ENCODE measurements at regions not wholly inside any gene's neighbourhood (a gene's known extent, or its start where the extent isn't known, plus 50 kb on each side); places are given as distances from the start of the nearest gene placed in this dataset.
A peak's percentile ranks its signal among the peaks of the same experiment; 100 is the strongest.
"Not testable (repeated sequence)": the region's sequence is repeated elsewhere in the genome, so short reads cannot be mapped to it uniquely, and the experiment has no call there.

DNA sequence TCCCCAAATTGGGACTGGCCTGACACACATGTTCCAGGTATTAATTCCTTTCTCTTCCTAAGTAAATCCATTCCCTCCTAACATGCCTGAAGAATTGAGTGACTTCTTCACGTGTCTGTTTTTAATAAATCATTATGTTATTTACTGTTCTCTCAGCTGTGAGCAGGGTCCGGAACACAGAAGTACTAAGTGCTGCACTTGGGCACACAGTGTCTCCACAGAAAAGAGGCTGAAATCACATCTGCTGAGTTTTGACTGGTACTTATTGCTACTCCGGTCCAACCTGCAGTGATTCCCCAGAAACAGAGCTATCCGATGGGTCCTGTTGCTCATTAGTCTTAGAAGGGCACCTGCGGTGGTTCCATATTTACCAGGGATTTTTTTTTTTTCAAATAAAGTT is 202.6 kb downstream of the RBM46 start:
- no peak for DNase-seq

DNA sequence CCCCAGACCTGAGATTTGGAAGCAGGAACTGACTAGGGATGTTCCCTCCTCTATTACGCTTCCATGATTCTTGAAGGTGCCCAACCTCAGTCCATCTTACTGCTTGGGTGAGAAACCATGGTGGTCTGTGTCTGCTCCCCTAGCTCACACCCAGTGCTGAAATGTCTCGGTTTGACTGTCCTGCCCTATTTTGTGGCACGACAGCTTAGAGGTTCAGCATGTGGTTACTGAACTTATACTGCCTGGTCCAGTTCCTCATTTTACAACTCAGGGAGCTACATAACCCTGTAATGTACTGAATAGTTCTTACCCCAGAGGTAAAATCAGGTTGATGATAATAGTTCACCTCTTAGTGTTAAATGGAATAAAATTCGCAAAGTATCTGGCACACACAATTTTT is 203.1 kb downstream of the RBM46 start:
- DNase-seq = no peak

- DNase-seq = no peak
Measured at GRCh38 chr4:154984616-154985015, 203.5 kb downstream of the RBM46 start.

GRCh38 chr4:154985673-154986072 is 204.6 kb downstream of the RBM46 start:
- DNase-seq = no peak

- no peak for DNase-seq
Measured at GRCh38 chr4:154988511-154988910, 207.4 kb downstream of the RBM46 start.

- no peak for DNase-seq
Measured at GRCh38 chr4:154989511-154989910, 208.4 kb downstream of the RBM46 start.

DNA sequence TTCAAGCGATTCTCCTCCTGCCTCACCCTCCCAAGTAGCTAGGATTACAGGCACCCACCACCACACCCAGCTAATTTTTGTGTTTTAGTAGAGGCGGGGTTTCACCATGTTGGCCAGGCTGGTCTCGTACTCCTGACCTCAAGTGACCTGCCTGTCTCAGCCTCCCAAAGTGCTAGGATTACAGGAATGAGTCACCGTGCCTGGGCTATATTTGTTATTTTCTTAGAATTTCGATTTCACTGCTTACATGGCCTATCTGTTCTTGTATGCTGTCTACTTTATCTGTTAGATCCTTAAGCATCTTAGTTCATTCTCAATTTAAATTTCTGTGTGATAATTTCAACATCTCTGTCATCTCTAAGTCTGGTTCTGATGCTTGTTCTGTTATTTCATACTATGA is 210.6 kb upstream of the NPY2R start:
- not testable (repeated sequence) for DNase-seq

DNA sequence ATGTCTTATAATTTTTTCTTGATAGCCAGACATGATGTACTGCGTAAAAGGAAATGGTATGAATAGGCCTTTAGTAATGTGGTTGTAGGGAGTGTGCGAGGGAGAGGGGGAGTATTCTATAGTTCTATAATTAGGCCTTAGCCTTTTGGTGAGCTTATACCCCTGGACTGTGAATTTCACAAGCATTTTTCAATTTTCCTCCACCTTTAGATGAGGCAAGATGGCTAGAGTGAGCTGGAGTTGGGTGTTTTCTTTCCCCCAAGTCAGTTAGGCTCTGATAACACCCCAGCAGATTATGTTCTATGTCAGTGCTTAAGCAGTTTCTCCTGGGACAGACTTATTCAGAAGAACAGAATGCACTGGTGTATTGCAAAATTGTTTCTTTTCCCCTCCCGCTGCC is 210.2 kb upstream of the NPY2R start:
- DNase-seq = no peak

GRCh38 chr4:154998773-154999172 is 209.7 kb upstream of the NPY2R start:
- DNase-seq = no peak

GRCh38 chr4:154999950-155000578 is 208.4 kb upstream of the NPY2R start:
- DNase-seq = no peak

DNA sequence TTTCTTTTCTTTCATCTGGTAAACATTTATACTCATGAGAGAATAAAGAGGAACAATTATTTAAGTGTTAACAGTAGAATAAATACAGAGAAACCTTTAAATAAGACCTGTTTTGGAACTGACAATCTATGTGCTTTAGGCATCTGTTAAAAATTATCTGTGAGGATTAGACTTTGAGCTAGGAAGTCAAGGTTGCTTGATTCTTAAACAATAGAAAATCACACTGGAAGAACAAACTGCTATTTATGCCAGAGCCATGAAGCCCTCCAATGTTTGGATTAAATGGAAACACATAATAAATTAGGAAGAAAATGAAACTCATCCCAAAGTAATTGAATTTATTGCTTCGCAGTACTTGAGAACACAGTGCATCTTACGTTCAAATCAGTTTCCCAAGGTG is 207.2 kb upstream of the NPY2R start:
- DNase-seq = no peak

DNA sequence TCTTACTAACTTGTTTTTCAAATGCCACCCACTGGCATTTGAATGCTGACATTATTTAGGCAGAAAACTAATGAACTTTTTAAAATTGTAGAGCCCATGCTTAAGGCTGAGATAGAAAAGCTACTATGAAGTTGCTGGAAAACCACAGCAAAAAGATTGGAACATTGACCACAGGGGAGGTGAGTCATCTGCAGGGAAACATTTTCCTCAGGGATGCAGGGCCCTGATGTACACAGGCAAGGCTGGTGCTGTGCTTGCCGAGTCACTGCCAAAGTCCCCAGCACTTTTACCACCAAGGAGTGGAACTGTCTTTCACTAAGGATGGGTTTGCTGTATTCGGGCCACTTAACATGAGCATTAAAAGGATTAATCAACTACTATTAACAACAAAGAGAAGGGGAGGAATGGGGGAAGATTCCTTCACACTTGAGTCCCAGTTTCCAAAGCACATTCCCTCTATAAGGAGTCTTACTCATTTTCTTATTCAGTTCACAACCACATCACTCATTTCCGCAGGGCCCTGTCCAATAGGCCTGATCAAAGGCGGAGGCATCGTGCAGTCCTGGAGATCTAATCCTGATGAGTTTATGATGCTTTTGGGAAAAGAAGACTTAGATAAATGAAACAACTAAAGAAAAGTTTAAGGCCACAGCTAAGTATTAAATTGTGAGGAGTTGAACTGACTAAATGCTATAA is 202.9 kb upstream of the NPY2R start:
- DNase-seq = no peak

- DNase-seq = no peak
Measured at GRCh38 chr4:155007660-155008176, 200.7 kb upstream of the NPY2R start.

- no peak for DNase-seq
Measured at GRCh38 chr4:155008389-155008788, 200.0 kb upstream of the NPY2R start.

DNA sequence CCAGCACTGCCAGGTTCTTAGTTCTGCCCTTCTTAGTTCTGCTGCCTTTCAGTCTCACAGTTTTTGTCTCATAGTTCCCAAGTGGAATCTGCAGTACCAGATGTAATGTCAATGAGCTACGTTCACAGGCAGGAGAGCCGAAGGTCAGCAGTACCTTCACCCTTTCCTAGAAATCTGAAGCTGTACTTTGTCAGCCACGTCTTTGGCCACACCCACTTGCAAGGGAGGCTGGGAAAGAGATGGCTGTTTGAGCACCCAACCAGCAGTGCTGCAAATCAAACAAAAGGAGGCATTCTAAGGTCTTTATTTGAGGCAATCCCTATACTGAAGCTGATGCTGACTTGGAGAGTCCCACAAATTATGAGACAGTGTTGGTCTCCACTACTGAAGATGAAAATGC is 199.1 kb upstream of the NPY2R start:
- no peak for DNase-seq

DNA sequence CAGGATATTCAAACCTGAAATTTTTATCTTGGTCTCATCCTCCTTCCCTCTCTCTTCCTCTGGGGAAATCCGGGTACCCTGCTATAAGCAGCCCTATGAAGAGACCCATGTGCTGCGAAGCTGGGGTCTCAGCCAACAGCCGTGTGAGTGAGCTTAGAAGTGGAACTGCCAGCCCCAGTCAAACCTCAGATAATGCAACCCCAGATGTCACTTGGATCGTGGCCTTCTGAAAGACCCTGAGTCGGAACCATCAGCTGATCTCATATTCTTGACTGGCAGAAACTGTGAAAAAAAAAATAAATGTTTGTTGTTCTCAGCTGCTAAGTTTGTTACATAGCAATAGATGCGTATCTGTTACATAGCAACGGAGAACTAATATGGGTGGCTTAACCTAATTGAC is 198.1 kb upstream of the NPY2R start:
- no peak for DNase-seq

DNA sequence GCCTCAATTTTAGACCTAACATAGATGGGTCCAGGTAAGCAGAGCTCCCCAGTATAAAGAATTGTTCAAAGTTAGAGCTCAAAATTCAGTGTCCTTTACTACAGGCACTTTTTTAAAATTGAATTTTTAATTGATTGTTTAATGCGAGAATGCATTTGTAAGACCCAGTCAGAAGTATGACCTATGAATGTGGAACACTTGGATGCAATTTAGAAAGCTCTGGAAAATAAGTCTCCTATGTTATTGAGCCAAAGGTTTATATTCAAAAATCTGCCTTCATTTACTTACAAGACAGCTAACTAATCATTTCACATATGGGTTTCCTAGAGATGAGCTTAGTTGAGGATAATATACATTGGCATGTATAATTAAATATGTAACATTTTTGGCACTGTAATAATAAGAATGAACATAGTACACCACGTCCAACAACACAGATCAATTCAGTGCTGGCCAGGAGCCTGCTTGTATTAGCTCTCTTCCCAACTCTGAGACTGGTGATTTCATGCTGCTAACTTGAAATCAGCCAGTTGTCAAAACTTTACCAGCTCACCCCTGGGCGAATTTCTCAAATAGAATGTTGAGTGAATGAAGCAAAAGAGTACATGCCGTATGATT is 197.2 kb upstream of the NPY2R start:
- DNase-seq = no peak

- no peak for DNase-seq
Measured at GRCh38 chr4:155012469-155012868, 196.0 kb upstream of the NPY2R start.

- no peak for DNase-seq
Measured at GRCh38 chr4:155017426-155017825, 191.0 kb upstream of the NPY2R start.

GRCh38 chr4:155025762-155026457 is 182.5 kb upstream of the NPY2R start:
- DNase-seq = peak in 1 of 2 donors; percentile 31

DNA sequence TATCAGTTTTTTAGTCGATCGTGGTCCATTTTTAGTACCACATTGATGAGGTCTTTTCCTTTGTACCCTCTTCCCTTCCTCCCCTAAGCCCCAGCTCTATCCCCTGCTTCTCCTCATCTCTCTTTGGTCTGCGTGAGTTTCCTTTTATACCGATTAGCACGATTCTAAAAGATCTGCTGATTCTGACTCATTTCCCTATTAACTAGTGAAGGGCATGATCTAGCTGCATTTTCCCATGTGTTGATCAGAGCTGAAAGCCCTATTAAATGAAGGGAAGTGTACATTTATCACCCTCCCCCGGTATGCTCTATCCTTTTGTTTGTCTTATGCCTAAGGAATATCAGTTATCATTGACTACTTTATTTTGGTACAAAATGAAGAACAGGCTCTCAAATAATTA is 181.7 kb upstream of the NPY2R start:
- no peak for DNase-seq

DNA sequence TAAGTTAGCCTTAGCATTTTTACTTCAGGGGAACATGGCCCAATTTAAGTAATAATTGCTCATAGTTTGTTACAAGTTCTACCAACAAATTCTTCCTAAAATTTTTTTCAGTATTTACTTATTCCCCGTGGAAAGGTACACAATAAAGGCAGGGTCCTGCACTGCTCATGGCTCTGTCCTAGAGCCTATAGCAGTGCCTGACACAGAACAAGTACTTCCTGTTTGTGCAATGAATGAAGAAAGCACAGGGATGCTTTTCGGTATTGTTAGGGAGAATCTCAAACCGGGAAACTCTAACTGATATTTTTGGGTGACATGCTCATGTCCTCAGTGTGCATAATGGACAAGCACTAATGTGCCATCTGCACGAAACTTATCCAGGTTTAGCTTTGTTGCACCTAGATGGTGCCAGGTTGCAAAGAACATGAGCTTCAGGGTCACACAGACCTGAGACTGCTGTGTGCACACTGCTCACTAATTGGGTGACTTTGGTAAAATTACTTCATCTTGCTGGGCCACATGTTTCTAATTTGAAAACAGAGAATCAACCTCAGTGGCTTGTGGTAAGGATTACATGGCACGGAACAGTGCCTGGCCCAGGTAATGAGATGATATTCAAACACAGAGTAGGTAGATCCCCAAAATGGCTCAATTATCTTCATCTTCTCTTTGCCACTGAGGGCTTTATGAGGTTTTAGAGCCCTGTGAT is 175.8 kb upstream of the NPY2R start:
- no peak for DNase-seq

DNA sequence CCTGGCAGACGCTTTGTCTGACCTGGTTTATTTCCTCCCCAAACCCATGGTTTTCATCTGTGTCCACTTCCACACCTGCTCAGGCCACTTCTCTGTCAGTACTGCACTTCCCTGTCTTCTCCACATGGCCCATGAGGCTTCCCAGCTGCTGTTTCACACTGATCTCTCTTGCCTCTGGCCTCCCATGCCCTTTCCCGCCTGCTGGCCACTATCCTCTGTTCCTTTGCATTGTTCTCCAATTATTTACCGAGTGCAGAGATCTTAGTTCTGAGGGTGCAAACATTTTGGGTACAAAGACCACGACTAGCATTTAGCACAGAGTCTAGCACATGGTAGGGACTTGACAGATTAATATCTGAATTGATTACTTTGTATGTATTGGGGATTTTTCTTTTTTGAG is 174.8 kb upstream of the NPY2R start:
- no peak for DNase-seq
